HG03139 (cell line): ENCODE measurements at regions not wholly inside any gene's neighbourhood (a gene's known extent, or its start where the extent isn't known, plus 50 kb on each side); places are given as distances from the start of the nearest gene placed in this dataset.
"Not testable (repeated sequence)": the region's sequence is repeated elsewhere in the genome, so short reads cannot be mapped to it uniquely, and the experiment has no call there.

Experiments used
- ATAC-seq: cut with Tn5 transposase; IDR thresholded peaks from one replicate; pipeline ENCODE4 v1.9.1; 2021; ENCODE audit not compliant: unreplicated experiment

GRCh38 chr7:79512261-79512660 is 58.8 kb upstream of the MAGI2 start:
- ATAC-seq: no peak

- ATAC-seq: not testable (repeated sequence)
Observed at GRCh38 chr7:79511056-79511455, 57.6 kb upstream of the MAGI2 start.

GRCh38 chr7:79507131-79507530 is 53.7 kb upstream of the MAGI2 start:
- no peak for ATAC-seq

GRCh38 chr7:79506481-79506880 is 53.0 kb upstream of the MAGI2 start:
- no peak for ATAC-seq

- no peak for ATAC-seq
Observed at GRCh38 chr7:79504607-79505389, 51.3 kb upstream of the MAGI2 start.
